ENCODE measurements at regions not wholly inside any gene's neighbourhood (a gene's known extent, or its start where the extent isn't known, plus 50 kb on each side); places are given as distances from the start of the nearest gene placed in this dataset.

- no peak overlapping the region for H3K27ac ChIP-seq (ENCODE audit: low read depth)
- H3K36me3 ChIP-seq (ENCODE audit: insufficient read depth) = no peaks in the 10 kb centered on the region
- ATAC-seq (no peak), DNase-seq (ENCODE audit: low spot score) (no peak)
- H3K4me3 ChIP-seq = no peak overlapping the region
- H4K20me1 ChIP-seq (replicated peaks; ENCODE audit: insufficient read depth) = no peaks in the 10 kb centered on the region
- H3K4me1 ChIP-seq (ENCODE audit: insufficient read depth) = peaks cover 34% of the 10 kb centered on the region
- Mint-ChIP-seq H3K27ac (no peak overlapping the region), H3K4me3 (no peak overlapping the region), H3K4me1 (peaks cover 42% of the 10 kb centered on the region), H3K9me3 (no peaks in the 10 kb centered on the region), H3K36me3 (ENCODE audit: low read depth) (no peaks in the 10 kb centered on the region), H3K27me3 (ENCODE audit: insufficient read depth, low read depth, poor library complexity) (peaks cover 14% of the 10 kb centered on the region)
- no peaks in the 10 kb centered on the region for H3K27me3 ChIP-seq (ENCODE audit: insufficient read depth)
- TF ChIP-seq EZH2phosphoT487 (IDR thresholded peaks at IDR 0.05; ENCODE audit: unreplicated experiment) (no peak), STAT1 (IDR thresholded peaks at IDR 0.05; ENCODE audit: unreplicated experiment) (no peak), JUNB (IDR thresholded peaks at IDR 0.05; ENCODE audit: unreplicated experiment) (no peak), ETS1 (IDR thresholded peaks at IDR 0.05) (no peak), POLR2AphosphoS5 (IDR thresholded peaks at IDR 0.05; ENCODE audit: low read depth) (no peak), ZNF331 (CRISPR knock-in tag; IDR thresholded peaks at IDR 0.05; ENCODE audit: low read depth) (no peak), CREB1 (CRISPR knock-in tag; IDR thresholded peaks at IDR 0.05; ENCODE audit: low read depth) (no peak), REST (IDR thresholded peaks at IDR 0.05; ENCODE audit: unreplicated experiment) (no peak), CTCF (conservative IDR thresholded peaks at IDR 0.05; ENCODE audit: low read depth in 2 of 2) (no peak), NANOG (IDR thresholded peaks at IDR 0.05; ENCODE audit: borderline replicate concordance) (no peak), ZNF462 (CRISPR knock-in tag; IDR thresholded peaks at IDR 0.05) (no peak), ZNF114 (CRISPR knock-in tag; IDR thresholded peaks at IDR 0.05) (no peak), EZH2 (IDR thresholded peaks at IDR 0.05; ENCODE audit: low read depth, unreplicated experiment) (no peak)
- H3K4me2 ChIP-seq = no peak overlapping the region
- H3K9me2 ChIP-seq (ENCODE audit: insufficient read depth) = peaks cover 10% of the 10 kb centered on the region; the same call in 1 of the 2 replicates
- H3K79me2 ChIP-seq (replicated peaks; ENCODE audit: insufficient read depth) = no peaks in the 10 kb centered on the region
- no peak overlapping the region for H2AFZ ChIP-seq
- H3F3A ChIP-seq (replicated peaks; ENCODE audit: low read depth) = 0 out of 2 replicates have a peak, but pooled peaks cover 4% of the 10 kb centered on the region
Observed at GRCh38 chr2:64324746-64325410, 129.1 kb upstream of the LGALSL start.

All from GM23338 (cell line).